GM21717 (cell line): ENCODE measurements at regions not wholly inside any gene's neighbourhood (a gene's known extent, or its start where the extent isn't known, plus 50 kb on each side); places are given as distances from the start of the nearest gene placed in this dataset.

Experiments
- ATAC-seq: cut with Tn5 transposase; IDR thresholded peaks from one replicate; pipeline ENCODE4 v1.9.1; 2021; ENCODE audit warnings: mild to moderate bottlenecking, moderate library complexity; ENCODE audit not compliant: unreplicated experiment

DNA sequence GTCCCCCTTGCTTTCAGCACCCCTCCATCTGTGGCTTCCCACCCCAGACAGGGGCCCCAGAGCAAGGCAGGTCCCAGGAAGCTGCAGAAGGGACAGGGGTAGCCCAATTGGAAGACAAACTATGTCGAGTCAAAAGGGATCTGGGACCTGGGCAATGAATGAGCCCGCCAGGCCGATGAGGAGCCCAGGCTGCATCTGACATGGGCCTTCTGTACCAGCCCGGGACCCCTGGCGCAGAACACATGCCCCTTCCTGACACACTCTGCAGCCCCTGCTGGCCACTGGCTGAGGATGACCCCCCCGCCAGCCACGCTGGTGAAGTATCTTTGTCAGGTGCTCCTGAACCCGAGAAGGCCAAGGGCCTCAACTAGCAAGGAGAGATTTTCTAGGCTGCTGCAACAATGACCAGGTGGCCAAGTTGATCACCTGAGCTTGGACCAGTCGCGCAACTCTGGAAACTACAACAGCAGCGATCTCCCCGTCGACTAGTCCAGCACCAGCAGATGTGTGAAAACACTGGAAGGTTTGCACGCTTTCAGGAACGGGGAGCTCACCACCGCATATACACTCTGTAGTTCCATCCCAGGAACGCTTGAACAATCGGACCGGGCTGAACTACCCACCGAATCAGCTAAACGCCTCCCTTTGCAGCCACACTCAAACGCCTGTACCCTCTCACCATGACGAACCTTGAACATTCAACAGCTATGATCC is 119.0 kb downstream of the NCOR2 start:
- ATAC-seq, result no peak

- no peak for ATAC-seq
These were observed 121.0 kb downstream of the NCOR2 start for GRCh38 chr12:124446364-124446763.

DNA sequence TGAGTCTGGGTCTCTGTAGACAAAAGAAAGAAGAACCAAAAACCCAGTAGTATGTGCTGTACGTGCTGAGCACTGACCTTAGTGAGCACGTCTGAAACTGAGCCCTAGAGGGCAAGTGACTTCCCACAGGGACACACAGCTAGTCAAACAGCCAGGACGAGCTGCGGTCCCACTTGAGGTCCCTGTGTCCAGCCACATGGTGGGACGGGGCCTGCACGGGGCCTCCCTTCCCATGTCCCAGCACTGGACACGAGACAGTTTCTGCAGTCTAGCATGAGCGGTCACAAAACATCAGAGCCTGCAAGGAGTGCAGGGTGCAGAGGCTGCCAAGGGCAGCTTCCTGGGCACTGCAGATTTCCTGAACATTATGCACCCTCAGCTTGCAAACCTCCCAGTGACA is 121.6 kb downstream of the NCOR2 start:
- no peak for ATAC-seq

DNA sequence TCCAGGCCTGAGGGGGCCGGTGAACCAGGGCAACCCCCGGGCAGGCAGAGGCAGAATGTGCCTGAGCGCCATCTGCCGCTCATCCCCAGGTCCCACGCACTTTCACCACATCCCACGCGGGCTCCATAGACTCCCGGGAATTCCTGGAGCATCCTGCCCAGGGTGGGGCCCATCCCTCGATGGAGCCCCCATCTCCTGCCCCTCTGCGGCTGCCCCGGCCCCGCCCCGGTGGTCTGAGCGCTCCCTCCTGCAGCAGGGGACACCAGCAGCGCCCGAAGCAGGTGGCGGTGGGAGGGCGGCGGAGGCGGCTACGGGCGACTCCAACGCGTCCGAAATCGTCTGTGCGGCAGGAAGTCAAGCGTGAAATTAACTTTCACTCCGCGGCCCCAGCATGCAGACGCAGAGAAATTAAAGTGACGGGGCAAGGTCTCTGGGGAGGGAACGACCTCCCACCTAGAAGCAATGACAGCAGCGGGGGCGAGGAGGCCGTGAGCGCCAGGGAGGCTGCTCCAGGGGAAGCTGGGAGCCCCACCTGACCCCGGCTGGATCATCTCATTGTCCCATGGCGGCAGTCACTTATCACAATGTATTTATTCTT is 122.2 kb downstream of the NCOR2 start:
- ATAC-seq, result no peak

GRCh38 chr12:124443931-124444712 is 123.3 kb downstream of the NCOR2 start:
- no peak for ATAC-seq

- ATAC-seq, result no peak
These were observed 124.5 kb downstream of the NCOR2 start for GRCh38 chr12:124442772-124443445.

DNA sequence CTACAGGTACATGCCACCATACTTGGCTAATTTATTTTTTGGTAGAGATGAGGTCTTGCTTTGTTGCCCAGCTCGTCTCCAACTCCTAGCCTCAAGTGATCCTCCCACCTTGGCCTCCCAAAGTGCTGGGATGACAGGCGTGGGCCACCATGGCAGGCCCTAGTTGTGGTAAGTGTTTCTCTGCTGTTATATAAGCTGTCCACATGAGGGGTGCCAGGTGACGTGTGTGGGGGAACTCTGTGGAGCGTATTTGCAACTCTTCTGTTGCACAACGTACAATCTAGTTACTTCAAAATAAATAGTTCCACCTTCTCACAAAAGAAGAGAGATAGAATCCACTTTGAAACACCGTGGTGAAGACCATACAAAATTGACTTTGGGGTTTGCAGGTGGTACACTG is 125.1 kb downstream of the NCOR2 start:
- ATAC-seq, result no peak

DNA sequence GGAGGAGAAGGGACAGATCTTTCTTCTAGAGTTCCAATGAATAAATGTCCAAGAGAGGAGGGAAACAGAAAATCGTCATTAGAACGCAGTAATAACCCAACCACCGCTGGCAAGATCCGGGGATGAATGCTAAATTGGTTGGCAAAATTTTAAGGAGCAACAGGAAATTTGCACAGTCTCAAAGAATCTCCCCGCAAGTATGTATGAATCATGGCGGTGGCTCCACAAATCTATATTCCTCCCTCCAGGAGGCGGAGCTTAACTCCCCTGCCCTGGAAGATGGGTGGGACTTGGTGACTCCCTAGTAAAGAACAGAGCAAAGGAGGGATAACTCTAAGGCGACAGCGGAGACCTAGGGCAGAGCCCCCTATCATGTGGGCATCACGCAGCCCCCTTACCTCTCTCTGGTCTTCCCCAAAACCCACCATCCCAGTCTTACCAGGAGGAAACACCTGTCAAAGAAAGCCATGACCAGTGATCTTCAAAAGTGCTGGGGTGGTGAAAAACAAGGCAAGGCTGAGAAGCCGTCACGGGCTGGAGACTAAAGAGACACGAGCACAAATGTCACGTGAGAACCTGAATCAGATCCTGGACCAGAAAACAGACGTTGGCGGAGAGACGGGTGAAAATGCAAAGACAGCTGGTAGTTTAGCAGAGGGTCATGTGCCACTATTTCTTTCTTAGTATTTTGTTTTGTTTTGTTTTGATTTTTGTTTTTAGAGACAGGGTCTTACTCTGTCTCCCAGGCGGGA is 125.8 kb downstream of the NCOR2 start:
- ATAC-seq, result no peak

GRCh38 chr12:124440841-124441381 is 126.5 kb downstream of the NCOR2 start:
- no peak for ATAC-seq

DNA sequence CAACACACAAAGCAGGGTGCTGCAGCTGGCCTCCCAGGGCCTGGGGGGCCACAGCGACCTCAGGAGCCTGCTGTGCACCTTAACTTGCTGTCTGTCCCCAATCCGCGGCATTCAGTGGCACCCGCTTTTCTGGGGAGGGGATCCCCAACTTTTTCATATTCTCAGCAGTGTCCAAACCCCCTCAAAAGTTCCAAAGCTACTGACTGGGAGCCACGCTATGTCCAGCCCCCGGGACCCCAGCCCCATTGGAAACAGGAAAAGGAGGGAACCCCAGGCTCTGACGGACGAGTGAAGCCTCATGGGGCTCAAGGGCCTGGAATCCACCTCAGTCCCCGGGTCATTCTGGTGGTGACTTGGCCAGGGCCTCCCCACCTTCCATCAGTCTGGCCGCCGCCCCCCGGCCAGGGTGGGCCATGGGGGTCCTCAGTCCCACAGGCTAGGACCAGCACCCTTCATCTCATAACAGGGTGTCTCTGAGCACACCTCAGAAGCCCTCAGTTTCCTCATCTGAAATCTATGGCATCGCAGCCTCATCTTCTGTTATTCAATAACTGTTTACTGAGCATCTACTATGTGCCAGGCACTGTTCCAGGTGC is 127.3 kb downstream of the NCOR2 start:
- no peak for ATAC-seq

GRCh38 chr12:124438437-124439056 is 128.9 kb downstream of the NCOR2 start:
- no peak for ATAC-seq

- no peak for ATAC-seq
These were observed 129.6 kb downstream of the NCOR2 start for GRCh38 chr12:124437617-124438436.

- ATAC-seq, result no peak
These were observed 130.3 kb downstream of the NCOR2 start for GRCh38 chr12:124437121-124437520.

DNA sequence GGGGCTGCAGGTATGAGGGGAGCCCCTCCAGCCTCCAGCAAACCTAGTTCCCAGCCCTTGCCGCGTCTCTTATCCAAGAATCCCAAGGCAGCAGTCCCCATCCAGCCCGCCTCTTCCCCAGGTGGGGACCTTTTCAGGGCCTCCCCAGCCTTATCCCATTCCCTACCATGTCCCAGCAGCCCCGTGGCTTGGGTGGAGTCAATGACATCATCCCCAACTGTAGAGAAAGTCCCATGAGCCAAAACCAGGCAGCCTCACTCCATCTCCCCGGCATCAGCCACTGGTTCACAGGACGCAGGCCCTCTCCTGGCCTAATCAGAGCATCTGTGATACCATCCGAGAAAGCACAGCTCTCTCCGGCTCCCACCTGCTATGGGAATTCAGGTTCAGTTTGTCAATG is 131.0 kb downstream of the NCOR2 start:
- no peak for ATAC-seq

DNA sequence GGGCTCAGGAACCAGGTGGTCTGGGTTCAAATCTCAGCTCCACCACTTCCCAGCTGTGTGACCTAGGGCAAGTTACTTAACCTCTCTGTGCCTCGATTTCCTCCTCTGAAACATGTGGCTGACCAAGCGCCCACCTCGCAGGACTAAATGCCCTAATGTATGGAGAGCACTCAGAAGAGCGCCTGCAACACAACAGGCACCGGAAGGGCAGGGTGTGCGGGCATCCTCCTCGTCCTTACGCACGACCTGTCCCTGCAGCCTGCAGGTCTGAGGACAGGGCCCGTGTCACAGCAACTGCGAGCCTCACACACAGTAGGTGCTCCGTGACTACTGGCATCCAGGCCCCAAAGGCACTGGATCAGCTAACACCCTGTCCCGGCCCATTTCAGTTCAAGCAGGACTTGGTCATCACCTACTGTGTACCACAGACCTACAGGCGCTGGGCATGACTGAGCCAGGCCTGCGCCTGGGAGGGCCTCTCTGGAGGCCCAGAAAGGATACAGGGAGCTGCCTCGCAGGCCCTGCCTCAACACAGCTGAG is 131.5 kb downstream of the NCOR2 start:
- no peak for ATAC-seq

DNA sequence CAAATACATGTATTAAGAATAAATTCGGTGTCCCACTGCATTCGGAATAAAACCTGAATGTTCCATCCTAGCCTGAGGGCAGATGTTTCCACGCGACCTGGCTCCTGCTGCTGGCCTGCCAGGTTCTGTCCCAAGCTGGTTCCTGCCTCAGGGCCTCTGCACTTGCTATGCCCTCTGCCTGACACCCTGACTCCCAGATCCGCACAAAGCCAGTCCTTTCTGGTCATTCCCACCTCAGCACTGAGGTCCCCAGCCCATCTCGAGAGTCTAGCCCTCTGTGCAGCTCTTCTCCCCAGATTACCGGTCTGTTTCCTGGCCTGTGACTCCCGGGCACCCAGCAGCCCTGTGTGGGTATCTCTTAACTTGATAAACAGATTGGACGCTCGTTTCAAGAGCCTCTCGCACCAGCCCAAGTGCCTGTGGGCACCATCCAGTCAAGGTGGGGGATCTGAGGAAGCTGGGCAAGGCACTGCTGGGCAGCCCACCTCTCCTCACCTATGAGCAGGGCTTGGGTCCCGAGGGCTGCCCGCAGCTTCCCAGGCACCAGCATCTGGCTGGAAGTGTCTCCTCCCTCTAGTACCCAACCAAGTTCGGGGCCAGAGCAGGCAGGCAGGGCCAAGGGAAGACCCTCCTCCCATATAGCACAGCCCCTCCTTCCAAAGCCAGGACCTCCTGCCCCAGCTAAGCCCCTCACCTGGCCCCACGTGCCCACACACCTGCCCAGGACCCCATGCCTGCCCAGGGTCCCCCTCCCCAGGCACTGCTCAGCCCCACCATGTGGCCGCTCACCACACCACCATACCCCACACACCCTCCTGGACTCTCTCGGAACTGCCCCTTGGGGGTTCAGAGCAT is 132.2 kb downstream of the NCOR2 start:
- no peak for ATAC-seq

- no peak for ATAC-seq
These were observed 133.1 kb downstream of the NCOR2 start for GRCh38 chr12:124434354-124434753.

DNA sequence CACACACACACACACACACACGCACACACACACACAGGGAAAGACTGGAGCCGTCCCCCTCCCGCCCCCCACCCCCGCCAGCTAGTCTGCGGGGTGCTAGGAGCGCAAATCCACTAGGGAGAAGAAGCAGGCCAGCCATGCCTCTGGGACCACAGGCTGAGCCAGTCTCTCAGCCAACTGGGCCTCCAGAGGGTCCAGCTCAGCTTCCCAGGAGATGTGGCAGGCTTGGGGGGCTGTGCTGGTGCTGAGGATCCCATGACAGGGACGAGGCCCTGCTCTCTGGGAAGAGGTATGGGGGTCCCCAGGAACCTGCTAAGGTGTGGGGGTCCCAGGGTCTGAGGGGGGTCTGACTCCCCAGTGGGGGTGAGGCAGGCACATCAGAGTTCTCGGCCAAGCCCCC is 133.5 kb downstream of the NCOR2 start:
- no peak for ATAC-seq
